BLaER1 (cell line): ENCODE measurements at regions not wholly inside any gene's neighbourhood (a gene's known extent, or its start where the extent isn't known, plus 50 kb on each side); places are given as distances from the start of the nearest gene placed in this dataset.

Source experiments
- H3K27ac ChIP-seq: shearing (Covaris generic); formaldehyde crosslinking; 2 replicates; pipeline ENCODE4 v1.8.1; 2022
- H3K27me3 ChIP-seq: shearing (Covaris generic); formaldehyde crosslinking; 2 replicates; pipeline ENCODE4 v1.8.1; 2022
- H3K36me3 ChIP-seq: shearing (Covaris generic); formaldehyde crosslinking; 2 replicates; pipeline ENCODE4 v1.8.1; 2022
- H3K4me1 ChIP-seq: shearing (Covaris generic); formaldehyde crosslinking; 2 replicates; pipeline ENCODE4 v1.8.1; 2022
- H3K4me2 ChIP-seq: shearing (Covaris generic); formaldehyde crosslinking; 2 replicates; pipeline ENCODE4 v1.8.1; 2022
- H3K4me3 ChIP-seq: shearing (Covaris generic); formaldehyde crosslinking; 2 replicates; pipeline ENCODE4 v1.8.1; 2022
- H3K9ac ChIP-seq: shearing (Covaris generic); formaldehyde crosslinking; 2 replicates; pipeline ENCODE4 v1.8.1; 2022
- H3K9me3 ChIP-seq: shearing (Covaris generic); formaldehyde crosslinking; 2 replicates; pipeline ENCODE4 v1.8.1; 2022
- H4K20me1 ChIP-seq: shearing (Covaris generic); formaldehyde crosslinking; 2 replicates; pipeline ENCODE4 v1.8.1; 2022
- Cebpa-rat ChIP-seq: shearing (Covaris generic); IDR thresholded peaks from 2 replicates; pipeline ENCODE4 v1.8.1; 2022

GRCh38 chr4:19119904-19120560 is 1098.5 kb upstream of the LCORL start:
- Histone ChIP-seq H3K27ac (no peak overlapping the region), H3K4me3 (no peak overlapping the region), H3K4me2 (no peak overlapping the region), H3K27me3 (no peaks in the 10 kb centered on the region), H3K36me3 (no peaks in the 10 kb centered on the region), H3K4me1 (no peaks in the 10 kb centered on the region), H3K9me3 (no peaks in the 10 kb centered on the region), H4K20me1 (no peaks in the 10 kb centered on the region), H3K9ac (no peak overlapping the region)
- TF ChIP-seq Cebpa-rat = no peak

- Histone ChIP-seq H3K9ac (no peak overlapping the region), H3K27me3 (no peaks in the 10 kb centered on the region), H3K27ac (no peak overlapping the region), H3K9me3 (no peaks in the 10 kb centered on the region), H3K4me2 (no peak overlapping the region), H3K4me1 (no peaks in the 10 kb centered on the region), H4K20me1 (no peaks in the 10 kb centered on the region), H3K36me3 (no peaks in the 10 kb centered on the region), H3K4me3 (no peak overlapping the region)
- TF ChIP-seq Cebpa-rat = no peak
These were observed 1095.5 kb upstream of the LCORL start for GRCh38 chr4:19117022-19117421.

- H3K4me2 ChIP-seq = no peak overlapping the region
- no peaks in the 10 kb centered on the region for H3K27me3 ChIP-seq
- H4K20me1 ChIP-seq = no peaks in the 10 kb centered on the region
- TF ChIP-seq Cebpa-rat = no peak
- H3K4me1 ChIP-seq = no peaks in the 10 kb centered on the region
- H3K36me3 ChIP-seq = no peaks in the 10 kb centered on the region
- H3K27ac ChIP-seq = no peak overlapping the region
- H3K9me3 ChIP-seq = no peaks in the 10 kb centered on the region
- H3K9ac ChIP-seq = no peak overlapping the region
- H3K4me3 ChIP-seq = no peak overlapping the region
These were observed 1082.6 kb upstream of the LCORL start for GRCh38 chr4:19104176-19104575.

- no peaks in the 10 kb centered on the region for H3K27me3 ChIP-seq
- no peak overlapping the region for H3K9ac ChIP-seq
- H3K4me3 ChIP-seq = no peak overlapping the region
- no peaks in the 10 kb centered on the region for H3K9me3 ChIP-seq
- no peaks in the 10 kb centered on the region for H3K4me1 ChIP-seq
- H3K36me3 ChIP-seq = no peaks in the 10 kb centered on the region
- no peaks in the 10 kb centered on the region for H4K20me1 ChIP-seq
- no peak overlapping the region for H3K4me2 ChIP-seq
- no peak overlapping the region for H3K27ac ChIP-seq
- TF ChIP-seq Cebpa-rat = no peak
These were observed 1074.0 kb upstream of the LCORL start for GRCh38 chr4:19095491-19096046.

GRCh38 chr4:19093951-19094350 is 1072.4 kb upstream of the LCORL start:
- no peak overlapping the region for H3K4me2 ChIP-seq
- no peak overlapping the region for H3K27ac ChIP-seq
- H3K9me3 ChIP-seq = no peaks in the 10 kb centered on the region
- H3K4me1 ChIP-seq = peaks cover 4% of the 10 kb centered on the region; the same call in 1 of the 2 replicates
- H3K36me3 ChIP-seq = no peaks in the 10 kb centered on the region
- H4K20me1 ChIP-seq = no peaks in the 10 kb centered on the region
- no peak overlapping the region for H3K4me3 ChIP-seq
- H3K27me3 ChIP-seq = no peaks in the 10 kb centered on the region
- TF ChIP-seq Cebpa-rat = no peak
- H3K9ac ChIP-seq = no peak overlapping the region

- Histone ChIP-seq H3K27ac (no peak overlapping the region), H3K4me1 (peaks cover 10% of the 10 kb centered on the region; the same call in 1 of the 2 replicates), H3K9ac (no peak overlapping the region), H3K36me3 (no peaks in the 10 kb centered on the region), H3K27me3 (no peaks in the 10 kb centered on the region), H3K9me3 (no peaks in the 10 kb centered on the region; the same call in 1 of the 2 replicates), H3K4me3 (no peak overlapping the region), H4K20me1 (no peaks in the 10 kb centered on the region), H3K4me2 (no peak overlapping the region)
- TF ChIP-seq Cebpa-rat = no peak
These were observed 1071.2 kb upstream of the LCORL start for GRCh38 chr4:19092797-19093196.

- Histone ChIP-seq H3K9me3 (no peaks in the 10 kb centered on the region), H3K4me3 (no peak overlapping the region), H3K27ac (no peak overlapping the region)
These were observed 1052.5 kb upstream of the LCORL start for GRCh38 chr4:19074036-19074435.

GRCh38 chr4:19063662-19064061 is 1042.1 kb upstream of the LCORL start:
- Histone ChIP-seq H3K27me3 (no peaks in the 10 kb centered on the region), H3K9ac (no peak overlapping the region), H3K4me3 (no peak overlapping the region), H3K4me1 (no peaks in the 10 kb centered on the region), H3K4me2 (no peak overlapping the region), H3K9me3 (peaks cover 32% of the 10 kb centered on the region), H3K36me3 (no peaks in the 10 kb centered on the region), H3K27ac (no peak overlapping the region), H4K20me1 (no peaks in the 10 kb centered on the region)
- no peak for TF ChIP-seq Cebpa-rat

More at GRCh38 chr4:19074036-19074435, 1052.5 kb upstream of the LCORL start:
- no peaks in the 10 kb centered on the region for H3K36me3 ChIP-seq
- no peak for TF ChIP-seq Cebpa-rat
- no peaks in the 10 kb centered on the region for H4K20me1 ChIP-seq
- H3K4me2 ChIP-seq = peak overlapping the region; percentile 49
- no peaks in the 10 kb centered on the region for H3K27me3 ChIP-seq
- H3K9ac ChIP-seq = no peak overlapping the region
- H3K4me1 ChIP-seq = peaks cover 37% of the 10 kb centered on the region

GRCh38 chr4:19054916-19055315 is 1033.4 kb upstream of the LCORL start:
- H3K27ac ChIP-seq = no peak overlapping the region
- no peak overlapping the region for H3K4me3 ChIP-seq
- H3K36me3 ChIP-seq = no peaks in the 10 kb centered on the region
- H3K27me3 ChIP-seq = no peaks in the 10 kb centered on the region
- peaks cover 16% of the 10 kb centered on the region for H3K4me1 ChIP-seq
- H3K9me3 ChIP-seq = peaks cover 1% of the 10 kb centered on the region
- no peaks in the 10 kb centered on the region for H4K20me1 ChIP-seq
- no peak for TF ChIP-seq Cebpa-rat
- no peak overlapping the region for H3K9ac ChIP-seq
- H3K4me2 ChIP-seq = no peak overlapping the region

GRCh38 chr4:19051831-19052230 is 1030.3 kb upstream of the LCORL start:
- H3K4me2 ChIP-seq = peak overlapping the region; percentile 60
- no peak for TF ChIP-seq Cebpa-rat
- no peaks in the 10 kb centered on the region for H3K9me3 ChIP-seq
- H3K36me3 ChIP-seq = no peaks in the 10 kb centered on the region
- no peaks in the 10 kb centered on the region for H3K27me3 ChIP-seq
- H4K20me1 ChIP-seq = no peaks in the 10 kb centered on the region
- H3K4me3 ChIP-seq = no peak overlapping the region
- peaks cover 16% of the 10 kb centered on the region for H3K4me1 ChIP-seq
- H3K27ac ChIP-seq = no peak overlapping the region
- H3K9ac ChIP-seq = no peak overlapping the region
